Lower lobe of right lung (tissue), 2 donors: ENCODE measurements at regions not wholly inside any gene's neighbourhood (a gene's known extent, or its start where the extent isn't known, plus 50 kb on each side); places are given as distances from the start of the nearest gene placed in this dataset.

Source experiments
- ATAC-seq, 2 donors: fragments of 200-7000 bp; cut with Tn5 transposase; one replicate each; pipeline ENCODE4 v1.9.1; 2020 to 2022; ENCODE audit warnings: mild to moderate bottlenecking in 2 of 2, moderate library complexity in 2 of 2
- DNase-seq: peaks from one replicate; pipeline ENCODE4 v3.0.0-alpha.2; 2020
- H3K27ac ChIP-seq: fragments of 200-600 bp; one replicate; pipeline ENCODE4 v1.8.0; 2022
- H3K27me3 ChIP-seq: fragments of 200-600 bp; one replicate; pipeline ENCODE4 v1.8.0; 2022; ENCODE audit warnings: low read depth
- H3K36me3 ChIP-seq: fragments of 200-600 bp; one replicate; pipeline ENCODE4 v1.8.0; 2022; ENCODE audit warnings: mild to moderate bottlenecking
- H3K4me1 ChIP-seq: fragments of 200-600 bp; one replicate; pipeline ENCODE4 v1.8.0; 2022
- H3K4me3 ChIP-seq: fragments of 200-600 bp; one replicate; pipeline ENCODE4 v1.8.0; 2022; ENCODE audit warnings: mild to moderate bottlenecking
- H3K9me3 ChIP-seq: fragments of 200-600 bp; one replicate; pipeline ENCODE4 v1.8.0; 2022
- intact Hi-C: fragments of 100-400 bp; cut with DNase I; formaldehyde crosslinking; loops from one replicate; pipeline ENCODE4 v1.11.0; 2022
- TF ChIP-seq, protein P1 (sequence below): fragments of 200-600 bp; IDR thresholded peaks from one replicate; pipeline ENCODE4 v1.8.0; 2022; ENCODE audit warnings: antibody characterized with exemption, mild to moderate bottlenecking
- donor health status: DM: no; HTN: yes; CAD: no; lungs with severe emphysema.

DNA sequence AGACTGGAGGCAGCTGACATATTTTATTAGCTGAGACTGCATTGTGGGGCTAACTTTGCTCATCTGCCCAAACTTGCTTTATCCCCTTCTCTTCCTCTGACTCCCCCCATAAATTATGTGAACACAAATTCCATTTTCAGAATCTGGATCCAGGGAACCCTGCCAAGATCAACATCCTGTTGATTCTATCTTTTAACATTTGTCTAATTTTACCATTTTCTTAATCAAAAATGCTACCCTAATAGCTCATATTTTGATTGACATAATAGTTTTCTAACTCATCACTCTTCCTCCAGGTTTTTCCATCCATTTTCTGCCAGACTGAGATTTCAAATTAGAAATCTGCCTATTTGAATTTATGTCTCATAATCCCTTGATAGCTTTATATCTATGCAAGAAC lies 184.7 kb upstream of the PRSS16 start:
- intact Hi-C loops: no loop called here
- no peaks in the 10 kb centered on the region for H3K27me3 ChIP-seq
- no peak for DNase-seq
- H3K27ac ChIP-seq: no peak overlapping the region
- no peaks in the 10 kb centered on the region for H3K36me3 ChIP-seq
- ATAC-seq: no peak
- no peaks in the 10 kb centered on the region for H3K9me3 ChIP-seq
- no peaks in the 10 kb centered on the region for H3K4me1 ChIP-seq
- TF ChIP-seq, protein P1, sequence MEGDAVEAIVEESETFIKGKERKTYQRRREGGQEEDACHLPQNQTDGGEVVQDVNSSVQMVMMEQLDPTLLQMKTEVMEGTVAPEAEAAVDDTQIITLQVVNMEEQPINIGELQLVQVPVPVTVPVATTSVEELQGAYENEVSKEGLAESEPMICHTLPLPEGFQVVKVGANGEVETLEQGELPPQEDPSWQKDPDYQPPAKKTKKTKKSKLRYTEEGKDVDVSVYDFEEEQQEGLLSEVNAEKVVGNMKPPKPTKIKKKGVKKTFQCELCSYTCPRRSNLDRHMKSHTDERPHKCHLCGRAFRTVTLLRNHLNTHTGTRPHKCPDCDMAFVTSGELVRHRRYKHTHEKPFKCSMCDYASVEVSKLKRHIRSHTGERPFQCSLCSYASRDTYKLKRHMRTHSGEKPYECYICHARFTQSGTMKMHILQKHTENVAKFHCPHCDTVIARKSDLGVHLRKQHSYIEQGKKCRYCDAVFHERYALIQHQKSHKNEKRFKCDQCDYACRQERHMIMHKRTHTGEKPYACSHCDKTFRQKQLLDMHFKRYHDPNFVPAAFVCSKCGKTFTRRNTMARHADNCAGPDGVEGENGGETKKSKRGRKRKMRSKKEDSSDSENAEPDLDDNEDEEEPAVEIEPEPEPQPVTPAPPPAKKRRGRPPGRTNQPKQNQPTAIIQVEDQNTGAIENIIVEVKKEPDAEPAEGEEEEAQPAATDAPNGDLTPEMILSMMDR: no peak
- H3K4me3 ChIP-seq: no peak overlapping the region

DNA sequence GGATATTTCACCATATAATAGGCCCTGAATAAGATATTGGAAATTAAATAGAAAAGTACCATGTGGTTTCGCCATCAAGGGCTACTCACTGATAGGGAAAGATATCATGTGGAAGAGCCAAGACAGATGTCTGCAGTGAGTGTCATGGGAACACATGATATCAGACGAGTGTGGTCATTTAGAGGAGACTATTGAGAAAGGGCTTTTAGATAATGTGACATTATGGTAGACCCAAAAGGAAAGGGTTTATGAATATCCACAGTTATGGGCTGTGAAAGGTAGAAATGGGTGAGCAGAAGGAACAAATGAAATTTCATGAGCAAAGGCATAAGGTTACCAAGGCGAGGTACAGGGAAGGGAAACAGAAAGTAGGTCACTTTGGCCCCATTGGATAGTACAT lies 182.3 kb upstream of the PRSS16 start:
- no peak overlapping the region for H3K27ac ChIP-seq
- TF ChIP-seq, protein P1: no peak
- no peaks in the 10 kb centered on the region for H3K9me3 ChIP-seq
- DNase-seq (no peak), ATAC-seq (no peak)
- H3K4me3 ChIP-seq: no peak overlapping the region
- intact Hi-C loops: no loop called here
- H3K36me3 ChIP-seq: no peaks in the 10 kb centered on the region
- no peaks in the 10 kb centered on the region for H3K4me1 ChIP-seq
- H3K27me3 ChIP-seq: no peaks in the 10 kb centered on the region

DNA sequence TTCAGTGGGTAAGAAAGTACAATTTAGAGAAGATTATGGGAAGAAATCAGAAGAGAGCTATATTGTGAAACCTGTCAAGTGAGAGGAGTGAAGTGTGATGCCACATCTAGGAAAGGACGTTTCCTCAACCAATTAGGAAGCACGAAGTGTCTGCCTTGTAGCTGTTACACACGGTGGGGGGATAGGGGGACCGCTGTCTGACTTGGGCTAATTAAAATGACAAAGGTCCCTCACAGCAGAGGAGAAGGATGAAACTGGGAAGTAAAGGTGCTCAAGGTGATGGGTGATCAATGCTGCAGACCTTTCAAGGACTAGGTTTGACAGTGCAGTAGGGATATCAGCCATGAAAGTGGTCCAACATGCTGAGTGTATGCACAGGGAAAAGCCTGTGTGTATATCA lies 181.1 kb upstream of the PRSS16 start:
- ATAC-seq: no peak
- intact Hi-C loops: no loop called here

DNA sequence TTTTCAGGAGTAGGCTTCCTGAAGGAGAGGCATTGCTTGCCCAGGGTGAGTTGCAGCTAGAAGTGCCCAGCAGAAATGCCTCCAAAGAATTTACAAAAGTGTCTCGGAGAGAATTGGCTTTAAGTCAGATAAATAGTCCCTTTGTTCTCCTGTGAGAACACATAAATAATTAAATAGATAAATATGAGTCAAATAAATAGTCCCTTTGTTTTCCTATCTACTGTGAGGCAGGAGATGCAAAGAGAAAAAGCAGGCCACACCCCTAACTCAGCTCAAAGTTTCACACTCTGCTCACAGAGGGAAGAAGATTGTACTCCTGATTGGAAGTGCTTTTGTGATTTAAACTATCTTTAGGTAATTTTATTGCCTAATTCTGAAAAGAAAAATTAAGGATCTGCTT lies 180.7 kb upstream of the PRSS16 start:
- DNase-seq: no peak
- TF ChIP-seq, protein P1: no peak
- intact Hi-C loops: no loop called here
- Histone ChIP-seq H3K36me3 (no peaks in the 10 kb centered on the region), H3K4me3 (no peak overlapping the region), H3K27ac (no peak overlapping the region), H3K4me1 (no peaks in the 10 kb centered on the region), H3K27me3 (no peaks in the 10 kb centered on the region), H3K9me3 (no peaks in the 10 kb centered on the region)
- ATAC-seq: no peak

More for the DNA sequence above, 181.1 kb upstream of the PRSS16 start:
- Histone ChIP-seq H3K27ac (no peak overlapping the region), H3K27me3 (no peaks in the 10 kb centered on the region), H3K4me3 (no peak overlapping the region), H3K4me1 (no peaks in the 10 kb centered on the region), H3K9me3 (no peaks in the 10 kb centered on the region), H3K36me3 (no peaks in the 10 kb centered on the region)
- TF ChIP-seq, protein P1: no peak
- DNase-seq: no peak

DNA sequence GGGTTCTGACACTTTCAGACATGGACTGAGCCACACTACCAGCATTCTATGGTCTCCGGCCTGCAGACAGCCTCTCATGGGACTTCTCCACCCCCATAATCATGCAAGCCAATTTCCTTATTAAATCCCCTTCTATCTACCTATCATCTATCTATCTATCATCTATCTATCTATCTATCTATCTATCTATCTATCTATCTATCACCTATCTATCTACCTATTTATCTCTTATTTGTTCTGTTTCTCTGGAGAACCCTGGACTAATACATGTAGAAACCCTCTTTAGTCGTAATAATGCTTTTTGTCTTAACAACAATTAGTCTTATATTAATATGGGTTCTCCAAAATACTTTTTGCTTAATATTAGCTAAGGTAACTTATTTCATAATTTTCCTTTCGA lies 174.1 kb upstream of the PRSS16 start:
- peaks cover 1% of the 10 kb centered on the region for H3K4me1 ChIP-seq
- H3K4me3 ChIP-seq: no peak overlapping the region
- no peaks in the 10 kb centered on the region for H3K36me3 ChIP-seq
- peaks cover 1% of the 10 kb centered on the region for H3K27me3 ChIP-seq
- no peak for ATAC-seq
- no peak overlapping the region for H3K27ac ChIP-seq
- no peaks in the 10 kb centered on the region for H3K9me3 ChIP-seq
- DNase-seq: no peak
- TF ChIP-seq, protein P1: no peak
- intact Hi-C loops: no loop called here

DNA sequence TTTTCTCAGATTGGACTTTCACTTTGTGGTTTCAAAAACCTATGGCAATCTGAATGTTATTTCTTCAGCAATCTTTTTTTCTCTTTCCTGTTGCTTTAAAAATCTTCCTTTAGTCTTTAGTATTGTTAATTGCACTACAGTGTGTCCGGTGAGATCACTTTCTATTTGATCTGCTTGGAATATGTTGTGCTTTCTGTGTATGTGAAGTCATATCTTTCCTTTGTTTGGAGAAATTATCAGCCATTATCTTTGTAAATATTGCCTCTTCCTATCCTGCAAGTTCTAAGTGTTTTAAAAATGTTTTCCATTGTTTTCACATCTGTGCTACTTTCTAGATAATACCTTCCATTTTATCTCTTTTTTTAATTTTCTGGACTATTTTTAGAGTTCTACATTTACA lies 171.4 kb upstream of the PRSS16 start:
- TF ChIP-seq, protein P1: no peak
- no peak for ATAC-seq
- intact Hi-C loops: no loop called here
- H3K27me3 ChIP-seq: peaks cover 6% of the 10 kb centered on the region
- no peak for DNase-seq
- no peaks in the 10 kb centered on the region for H3K9me3 ChIP-seq
- peaks cover 5% of the 10 kb centered on the region for H3K4me1 ChIP-seq
- H3K36me3 ChIP-seq: no peaks in the 10 kb centered on the region
- no peak overlapping the region for H3K27ac ChIP-seq
- no peak overlapping the region for H3K4me3 ChIP-seq
